DMS53 (cell line): ENCODE measurements at regions not wholly inside any gene's neighbourhood (a gene's known extent, or its start where the extent isn't known, plus 50 kb on each side); places are given as distances from the start of the nearest gene placed in this dataset.
A peak's percentile ranks its signal among the peaks of the same experiment; 100 is the strongest.
"Not testable (repeated sequence)": the region's sequence is repeated elsewhere in the genome, so short reads cannot be mapped to it uniquely, and the experiment has no call there.

Experiments used
- DNase-seq: peaks from one replicate; lab custom pipeline; 2025; lab: John Stamatoyannopoulos, UW

GRCh38 chr5:122669709-122670108 lies 105.2 kb upstream of the SNX2 start:
- DNase-seq = not testable (repeated sequence)

- DNase-seq = no peak
Observed at GRCh38 chr5:122673343-122673742, 101.5 kb upstream of the SNX2 start.

GRCh38 chr5:122674385-122674784 lies 100.5 kb upstream of the SNX2 start:
- no peak for DNase-seq

DNA sequence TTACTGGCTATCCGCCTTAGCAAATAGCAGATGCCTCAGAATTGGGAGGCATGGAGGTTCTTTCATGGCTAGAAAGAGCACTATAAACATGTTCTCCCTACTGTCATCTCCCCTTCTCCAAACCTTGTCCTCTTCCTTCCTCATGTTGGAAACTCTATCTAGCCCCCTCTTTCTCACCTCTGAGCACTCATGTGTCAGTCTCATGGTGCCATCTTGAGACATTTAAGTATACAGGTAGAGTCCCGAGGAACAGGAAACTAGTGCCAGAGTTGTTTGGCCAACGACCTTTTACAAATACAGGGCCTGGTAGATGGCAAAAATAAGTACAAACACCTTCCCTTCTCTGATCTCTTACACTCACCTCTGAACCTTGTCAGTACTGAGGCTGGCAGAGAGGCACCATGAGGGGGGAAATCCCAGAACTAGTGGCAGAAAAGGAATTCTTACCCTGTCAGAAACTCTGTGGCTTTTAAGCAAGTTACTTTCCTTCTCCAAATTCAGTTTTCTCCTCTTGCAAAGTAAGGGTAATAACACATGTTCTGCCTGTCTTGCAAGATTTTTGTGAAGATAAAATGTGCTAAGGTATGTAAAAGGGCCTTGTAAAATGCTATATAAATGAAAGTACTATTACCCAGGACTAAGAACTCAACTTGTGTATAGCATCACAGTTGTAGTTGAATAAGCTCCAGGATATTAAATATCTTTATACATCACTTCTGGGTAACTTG lies 94.1 kb upstream of the SNX2 start:
- DNase-seq = no peak

DNA sequence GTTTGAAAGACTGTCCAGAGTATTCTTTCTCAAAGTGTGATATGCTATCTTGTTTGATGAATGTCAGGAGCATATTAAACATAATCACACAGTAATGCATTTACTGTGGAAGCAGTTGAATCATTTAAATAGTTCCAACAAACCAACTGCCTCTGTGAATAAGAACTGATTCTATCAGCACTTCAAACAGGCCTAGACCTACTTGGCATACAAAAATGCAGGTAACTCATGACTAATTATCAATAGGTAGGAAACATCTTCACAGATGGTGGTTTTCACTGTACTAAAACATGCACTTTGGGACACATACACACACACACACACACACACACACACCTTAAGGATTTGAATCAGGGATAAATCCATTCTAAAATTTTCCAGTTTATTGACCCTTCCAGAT lies 91.2 kb upstream of the SNX2 start:
- no peak for DNase-seq

- no peak for DNase-seq
Observed at GRCh38 chr5:122690266-122690665, 84.6 kb upstream of the SNX2 start.

- no peak for DNase-seq
Observed at GRCh38 chr5:122691931-122692330, 82.9 kb upstream of the SNX2 start.

DNA sequence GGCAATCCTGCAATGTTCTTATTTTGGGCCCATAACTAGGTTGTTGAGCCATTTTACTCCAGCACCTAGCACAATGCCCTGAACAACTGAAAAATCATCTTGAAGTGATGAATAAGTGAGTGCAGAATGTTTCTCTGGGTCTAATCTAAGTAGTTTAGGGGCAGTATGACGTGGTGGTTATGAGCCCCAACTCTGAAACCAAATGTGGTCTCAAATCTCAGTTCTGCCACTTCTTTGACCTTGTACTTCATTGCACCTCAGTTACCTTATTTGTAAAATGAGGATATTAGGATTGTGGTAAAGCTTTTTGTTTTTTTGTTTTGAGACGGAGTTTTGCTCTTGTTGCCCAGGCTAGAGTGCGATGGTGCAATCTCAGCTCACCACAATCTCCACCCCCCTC lies 80.9 kb upstream of the SNX2 start:
- no peak for DNase-seq

DNA sequence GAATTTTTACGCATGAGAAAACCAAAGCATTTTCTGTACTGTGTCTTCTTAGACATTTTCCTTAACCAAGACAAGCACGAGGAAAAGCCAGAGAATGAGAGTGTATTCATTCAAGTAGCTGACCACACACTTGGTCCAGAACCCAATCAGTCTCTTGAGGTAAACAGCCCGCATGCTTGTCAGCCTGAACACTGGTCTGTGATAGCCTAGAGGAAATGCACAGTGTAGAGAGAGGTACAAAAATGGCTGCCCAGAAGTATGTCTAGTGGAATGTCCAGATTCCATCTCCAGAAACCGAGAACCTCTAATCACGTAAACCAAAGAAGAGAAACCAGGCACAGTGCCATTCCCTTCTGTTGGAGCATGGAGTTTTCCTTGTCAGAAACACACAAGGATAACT lies 80.0 kb upstream of the SNX2 start:
- DNase-seq = no peak

DNA sequence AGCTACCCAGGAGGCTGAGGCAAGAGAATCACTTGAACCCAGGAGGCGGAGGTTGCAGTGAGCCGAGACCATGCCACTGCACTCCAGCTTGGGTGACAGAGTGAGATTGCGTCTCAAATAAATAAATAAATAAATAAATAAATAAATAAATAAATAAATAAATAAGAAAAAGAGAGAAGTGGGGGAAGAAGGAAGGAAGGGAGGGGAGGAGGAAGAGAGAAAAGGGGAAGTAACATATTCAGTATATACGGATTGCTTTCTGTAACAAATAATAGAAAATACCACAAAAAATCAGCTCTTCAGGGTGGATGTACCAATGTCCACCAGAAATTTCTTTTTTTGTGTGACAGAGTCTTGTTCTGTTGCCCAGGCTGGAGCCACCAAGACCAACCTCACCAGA lies 78.1 kb upstream of the SNX2 start:
- DNase-seq = not testable (repeated sequence)

DNA sequence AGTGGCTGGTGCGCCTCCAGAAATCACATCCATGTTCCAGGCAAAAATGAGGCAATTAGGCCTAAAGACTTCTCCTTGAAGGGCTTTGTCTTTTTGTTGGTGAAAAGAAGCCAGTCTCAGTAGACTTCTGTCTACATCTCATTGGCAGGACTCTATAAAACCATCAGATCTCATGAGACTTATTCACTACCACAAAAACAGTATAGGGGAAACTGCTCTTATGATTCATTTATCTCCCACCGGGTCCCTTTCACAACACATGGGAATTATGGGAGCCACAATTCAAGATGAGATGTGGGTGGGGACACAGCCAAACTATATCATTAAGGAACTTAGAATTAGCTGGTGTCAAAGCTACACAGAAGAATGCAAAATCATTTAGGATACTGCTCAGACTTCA lies 77.7 kb upstream of the SNX2 start:
- DNase-seq = no peak

GRCh38 chr5:122699201-122699600 lies 75.7 kb upstream of the SNX2 start:
- no peak for DNase-seq

DNA sequence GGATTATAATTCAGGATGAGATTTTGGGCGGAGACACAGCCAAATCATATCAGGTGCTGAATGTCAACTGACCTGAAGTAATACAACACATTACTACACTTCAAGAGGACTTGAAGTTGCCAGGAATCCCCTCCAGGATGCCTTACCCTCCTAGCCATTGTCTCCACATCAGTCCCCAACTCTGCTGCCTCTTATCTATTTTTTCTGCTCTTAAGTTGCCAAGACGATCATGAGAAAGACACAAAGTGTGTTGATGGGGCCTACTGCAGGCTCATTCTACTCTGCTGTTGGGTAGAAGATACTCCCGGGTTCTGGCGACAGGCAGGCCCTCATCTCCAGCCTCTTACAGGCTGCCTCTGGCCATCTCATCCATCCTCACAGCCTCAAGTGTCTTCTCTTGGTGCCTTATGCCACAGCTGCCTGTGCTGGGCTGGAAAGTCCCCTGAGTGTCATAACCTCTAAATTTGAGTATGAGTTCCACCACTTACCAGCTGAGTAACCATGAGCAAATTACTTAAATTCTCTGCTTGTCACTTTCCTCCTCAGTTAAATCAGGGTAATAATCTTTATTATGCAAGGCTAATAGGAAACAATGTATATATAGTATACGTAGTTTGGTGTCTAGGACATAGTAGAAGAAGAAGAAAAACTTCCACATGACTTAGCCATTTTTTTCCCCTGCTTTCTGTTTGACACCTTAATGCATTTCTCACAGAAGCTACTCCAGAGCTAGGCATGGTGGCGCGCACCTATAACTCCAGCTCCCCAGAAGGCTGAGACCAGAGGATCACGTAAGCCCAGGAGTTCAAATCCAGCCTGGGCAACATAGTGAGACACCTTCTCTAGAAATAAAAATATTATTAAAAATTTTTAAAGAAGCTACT lies 73.0 kb upstream of the SNX2 start:
- no peak for DNase-seq

GRCh38 chr5:122702524-122702875 lies 72.4 kb upstream of the SNX2 start:
- DNase-seq = no peak

DNA sequence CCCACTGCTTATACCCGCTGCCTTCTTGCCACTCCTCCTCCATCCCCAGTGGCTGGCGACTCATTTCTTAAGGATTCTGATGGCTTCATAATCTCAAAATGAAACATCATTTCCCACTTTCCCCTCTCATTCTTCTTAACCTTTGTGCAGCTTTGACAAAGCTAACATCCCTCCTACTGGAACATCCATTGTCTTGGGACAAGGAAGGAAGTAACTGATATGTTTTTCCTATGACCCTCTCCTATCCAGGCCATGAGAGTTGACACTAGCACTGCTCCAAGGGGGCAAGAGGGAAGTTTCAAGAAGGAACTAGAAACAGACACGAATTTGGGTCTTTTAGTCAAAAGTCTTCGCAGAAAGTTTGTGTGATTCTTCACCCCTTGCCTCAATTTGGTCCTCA lies 71.7 kb upstream of the SNX2 start:
- no peak for DNase-seq

- peak; percentile 71 for DNase-seq
Observed at GRCh38 chr5:122704247-122705036, 70.4 kb upstream of the SNX2 start.

- no peak for DNase-seq
Observed at GRCh38 chr5:122705851-122706250, 69.0 kb upstream of the SNX2 start.

DNA sequence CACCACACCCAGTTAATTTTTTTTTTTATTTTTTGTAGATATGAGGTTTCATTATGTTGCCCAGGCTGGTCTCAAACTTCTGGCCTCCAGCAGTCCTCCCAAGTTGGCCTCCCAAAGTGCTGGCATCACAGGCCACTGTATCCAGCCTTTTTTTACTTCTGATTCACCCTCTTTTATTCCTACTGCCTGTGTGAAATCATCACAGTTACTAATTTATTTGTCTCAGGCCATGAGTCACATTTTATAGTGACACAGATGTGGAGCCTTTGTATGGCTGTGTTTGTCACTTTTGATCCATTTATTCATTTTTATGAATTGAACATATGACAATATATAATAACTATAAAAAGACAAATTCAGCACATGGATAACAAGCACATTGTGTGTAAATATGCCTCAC lies 67.1 kb upstream of the SNX2 start:
- DNase-seq = no peak

- DNase-seq = no peak
Observed at GRCh38 chr5:122713041-122713440, 61.8 kb upstream of the SNX2 start.

DNA sequence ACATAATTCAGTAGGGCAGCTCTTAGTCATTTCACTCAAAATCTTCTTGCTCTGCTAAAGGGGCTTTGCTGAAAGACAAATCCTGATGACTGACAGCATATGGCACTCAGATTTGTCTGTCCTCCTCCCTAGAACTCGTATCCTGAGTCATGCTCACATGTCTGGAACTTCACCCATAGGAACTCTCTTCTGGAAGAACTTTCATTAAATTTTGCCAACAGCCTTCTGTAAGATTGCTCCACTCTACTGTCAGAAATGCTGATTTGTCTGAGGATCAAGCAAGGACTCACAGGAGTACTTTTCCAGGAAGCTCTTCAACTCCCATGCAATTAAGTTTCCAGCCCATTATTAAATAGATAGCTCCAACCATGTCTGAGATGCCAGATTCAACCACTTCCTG lies 59.8 kb upstream of the SNX2 start:
- no peak for DNase-seq

- DNase-seq = no peak
Observed at GRCh38 chr5:122718611-122719010, 56.3 kb upstream of the SNX2 start.

GRCh38 chr5:122719991-122720746 lies 54.7 kb upstream of the SNX2 start:
- DNase-seq = no peak
